ENCODE measurements at regions not wholly inside any gene's neighbourhood (a gene's known extent, or its start where the extent isn't known, plus 50 kb on each side); places are given as distances from the start of the nearest gene placed in this dataset.

DNA sequence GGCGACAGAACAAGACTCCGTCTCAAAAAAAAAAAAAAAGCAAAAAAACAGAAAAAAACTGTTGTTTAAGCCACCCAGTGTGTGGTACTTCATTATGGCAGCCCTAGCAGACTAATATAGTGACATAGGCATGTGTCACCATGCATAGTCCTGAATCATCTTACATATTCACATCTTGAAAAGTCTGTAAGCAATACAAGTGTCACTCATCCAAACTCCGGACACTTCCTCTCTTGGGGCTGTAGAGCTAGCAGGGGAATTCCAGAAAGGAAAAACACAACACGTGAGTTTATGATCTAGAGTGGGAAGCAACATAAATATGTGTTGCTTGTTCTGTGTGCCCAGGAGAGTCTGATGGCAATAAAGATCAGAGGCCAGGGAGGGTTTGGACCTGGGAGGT, 81.6 kb upstream of the KCNE2 start:
- TF ChIP-seq, protein P1, sequence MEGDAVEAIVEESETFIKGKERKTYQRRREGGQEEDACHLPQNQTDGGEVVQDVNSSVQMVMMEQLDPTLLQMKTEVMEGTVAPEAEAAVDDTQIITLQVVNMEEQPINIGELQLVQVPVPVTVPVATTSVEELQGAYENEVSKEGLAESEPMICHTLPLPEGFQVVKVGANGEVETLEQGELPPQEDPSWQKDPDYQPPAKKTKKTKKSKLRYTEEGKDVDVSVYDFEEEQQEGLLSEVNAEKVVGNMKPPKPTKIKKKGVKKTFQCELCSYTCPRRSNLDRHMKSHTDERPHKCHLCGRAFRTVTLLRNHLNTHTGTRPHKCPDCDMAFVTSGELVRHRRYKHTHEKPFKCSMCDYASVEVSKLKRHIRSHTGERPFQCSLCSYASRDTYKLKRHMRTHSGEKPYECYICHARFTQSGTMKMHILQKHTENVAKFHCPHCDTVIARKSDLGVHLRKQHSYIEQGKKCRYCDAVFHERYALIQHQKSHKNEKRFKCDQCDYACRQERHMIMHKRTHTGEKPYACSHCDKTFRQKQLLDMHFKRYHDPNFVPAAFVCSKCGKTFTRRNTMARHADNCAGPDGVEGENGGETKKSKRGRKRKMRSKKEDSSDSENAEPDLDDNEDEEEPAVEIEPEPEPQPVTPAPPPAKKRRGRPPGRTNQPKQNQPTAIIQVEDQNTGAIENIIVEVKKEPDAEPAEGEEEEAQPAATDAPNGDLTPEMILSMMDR (conservative IDR thresholded peaks at IDR 0.05; ENCODE audit: low read depth in 2 of 2) = no peak
- TF ChIP-seq EZH2phosphoT487 (IDR thresholded peaks at IDR 0.05; ENCODE audit: unreplicated experiment) (no peak), POLR2AphosphoS5 (IDR thresholded peaks at IDR 0.05; ENCODE audit: low read depth) (no peak), EZH2 (IDR thresholded peaks at IDR 0.05; ENCODE audit: low read depth, unreplicated experiment) (no peak), JUNB (IDR thresholded peaks at IDR 0.05; ENCODE audit: unreplicated experiment) (no peak), ZNF331 (CRISPR knock-in tag; IDR thresholded peaks at IDR 0.05; ENCODE audit: low read depth) (no peak), CREB1 (CRISPR knock-in tag; IDR thresholded peaks at IDR 0.05; ENCODE audit: low read depth) (no peak), NANOG (IDR thresholded peaks at IDR 0.05; ENCODE audit: borderline replicate concordance) (no peak), STAT1 (IDR thresholded peaks at IDR 0.05; ENCODE audit: unreplicated experiment) (no peak), ZNF114 (CRISPR knock-in tag; IDR thresholded peaks at IDR 0.05) (no peak)
- TF ChIP-seq, protein P2, sequence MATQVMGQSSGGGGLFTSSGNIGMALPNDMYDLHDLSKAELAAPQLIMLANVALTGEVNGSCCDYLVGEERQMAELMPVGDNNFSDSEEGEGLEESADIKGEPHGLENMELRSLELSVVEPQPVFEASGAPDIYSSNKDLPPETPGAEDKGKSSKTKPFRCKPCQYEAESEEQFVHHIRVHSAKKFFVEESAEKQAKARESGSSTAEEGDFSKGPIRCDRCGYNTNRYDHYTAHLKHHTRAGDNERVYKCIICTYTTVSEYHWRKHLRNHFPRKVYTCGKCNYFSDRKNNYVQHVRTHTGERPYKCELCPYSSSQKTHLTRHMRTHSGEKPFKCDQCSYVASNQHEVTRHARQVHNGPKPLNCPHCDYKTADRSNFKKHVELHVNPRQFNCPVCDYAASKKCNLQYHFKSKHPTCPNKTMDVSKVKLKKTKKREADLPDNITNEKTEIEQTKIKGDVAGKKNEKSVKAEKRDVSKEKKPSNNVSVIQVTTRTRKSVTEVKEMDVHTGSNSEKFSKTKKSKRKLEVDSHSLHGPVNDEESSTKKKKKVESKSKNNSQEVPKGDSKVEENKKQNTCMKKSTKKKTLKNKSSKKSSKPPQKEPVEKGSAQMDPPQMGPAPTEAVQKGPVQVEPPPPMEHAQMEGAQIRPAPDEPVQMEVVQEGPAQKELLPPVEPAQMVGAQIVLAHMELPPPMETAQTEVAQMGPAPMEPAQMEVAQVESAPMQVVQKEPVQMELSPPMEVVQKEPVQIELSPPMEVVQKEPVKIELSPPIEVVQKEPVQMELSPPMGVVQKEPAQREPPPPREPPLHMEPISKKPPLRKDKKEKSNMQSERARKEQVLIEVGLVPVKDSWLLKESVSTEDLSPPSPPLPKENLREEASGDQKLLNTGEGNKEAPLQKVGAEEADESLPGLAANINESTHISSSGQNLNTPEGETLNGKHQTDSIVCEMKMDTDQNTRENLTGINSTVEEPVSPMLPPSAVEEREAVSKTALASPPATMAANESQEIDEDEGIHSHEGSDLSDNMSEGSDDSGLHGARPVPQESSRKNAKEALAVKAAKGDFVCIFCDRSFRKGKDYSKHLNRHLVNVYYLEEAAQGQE (IDR thresholded peaks at IDR 0.05; ENCODE audit: unreplicated experiment) = no peak
- TF ChIP-seq, protein P3, sequence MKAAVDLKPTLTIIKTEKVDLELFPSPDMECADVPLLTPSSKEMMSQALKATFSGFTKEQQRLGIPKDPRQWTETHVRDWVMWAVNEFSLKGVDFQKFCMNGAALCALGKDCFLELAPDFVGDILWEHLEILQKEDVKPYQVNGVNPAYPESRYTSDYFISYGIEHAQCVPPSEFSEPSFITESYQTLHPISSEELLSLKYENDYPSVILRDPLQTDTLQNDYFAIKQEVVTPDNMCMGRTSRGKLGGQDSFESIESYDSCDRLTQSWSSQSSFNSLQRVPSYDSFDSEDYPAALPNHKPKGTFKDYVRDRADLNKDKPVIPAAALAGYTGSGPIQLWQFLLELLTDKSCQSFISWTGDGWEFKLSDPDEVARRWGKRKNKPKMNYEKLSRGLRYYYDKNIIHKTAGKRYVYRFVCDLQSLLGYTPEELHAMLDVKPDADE (IDR thresholded peaks at IDR 0.05) = no peak

All from GM23338 (cell line).